GM12865 (cell line): ENCODE measurements at regions not wholly inside any gene's neighbourhood (a gene's known extent, or its start where the extent isn't known, plus 50 kb on each side); places are given as distances from the start of the nearest gene placed in this dataset.
A peak's percentile ranks its signal among the peaks of the same experiment; 100 is the strongest.

ENCODE experiments used
- DNase-seq: peaks from one replicate; pipeline ENCODE4 v3.0.0; 2010; ENCODE audit warnings: low read depth
- H3K4me3 ChIP-seq: 2 replicates; pipeline ENCODE4 v1.5.1; 2011; ENCODE audit warnings: mild to moderate bottlenecking, low read depth, low read length, control low read depth
- CTCF ChIP-seq: IDR thresholded peaks from 2 replicates; pipeline ENCODE4 v1.5.1; 2011; ENCODE audit warnings: low read length, control low read depth, low read depth, inconsistent platforms; ENCODE audit not compliant: insufficient read depth; ENCODE audit errors: missing control alignments

DNA sequence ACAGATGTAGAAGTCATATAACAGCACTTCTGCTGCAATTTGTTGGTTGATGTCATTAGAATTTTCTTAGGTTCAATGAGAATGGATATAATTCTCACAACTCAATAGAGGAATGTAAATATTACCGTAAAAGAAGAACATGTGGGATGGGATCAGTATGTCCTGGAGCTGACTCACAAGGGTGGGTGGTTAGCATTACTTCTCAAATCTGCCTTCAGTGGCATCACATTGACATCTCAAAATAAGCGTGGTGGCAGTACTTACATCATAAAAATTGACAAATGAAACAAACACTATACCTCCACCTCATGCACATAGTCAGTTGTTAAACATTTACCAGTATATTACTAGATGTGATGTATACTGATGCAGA, 1068.0 kb upstream of the CADM2 start:
- no peak overlapping the region for H3K4me3 ChIP-seq
- no peak for DNase-seq
- no peak for TF ChIP-seq CTCF

GRCh38 chr3:83894223-83894622, 1064.6 kb upstream of the CADM2 start:
- TF ChIP-seq CTCF = no peak
- DNase-seq = no peak
- no peak overlapping the region for H3K4me3 ChIP-seq

DNA sequence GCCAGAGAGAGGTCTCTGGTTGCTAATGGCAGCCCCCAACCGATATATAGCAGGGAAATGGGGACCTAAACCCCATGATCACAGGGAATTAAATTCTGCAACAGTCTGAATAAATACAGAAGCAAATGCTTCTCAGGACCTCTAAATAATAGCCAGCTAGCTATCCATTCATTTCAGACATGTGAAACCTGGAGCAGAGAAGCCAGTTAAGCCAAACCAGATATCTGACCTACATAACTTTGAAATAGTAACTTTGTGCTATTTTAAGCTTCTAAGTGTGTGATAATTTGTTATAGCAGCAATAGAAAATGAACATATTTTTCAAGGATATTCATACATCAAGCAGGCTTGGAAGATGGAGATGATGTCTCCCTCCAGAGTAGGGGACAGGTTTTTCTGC, 1062.9 kb upstream of the CADM2 start:
- H3K4me3 ChIP-seq = no peak overlapping the region
- TF ChIP-seq CTCF = no peak
- DNase-seq = no peak

DNA sequence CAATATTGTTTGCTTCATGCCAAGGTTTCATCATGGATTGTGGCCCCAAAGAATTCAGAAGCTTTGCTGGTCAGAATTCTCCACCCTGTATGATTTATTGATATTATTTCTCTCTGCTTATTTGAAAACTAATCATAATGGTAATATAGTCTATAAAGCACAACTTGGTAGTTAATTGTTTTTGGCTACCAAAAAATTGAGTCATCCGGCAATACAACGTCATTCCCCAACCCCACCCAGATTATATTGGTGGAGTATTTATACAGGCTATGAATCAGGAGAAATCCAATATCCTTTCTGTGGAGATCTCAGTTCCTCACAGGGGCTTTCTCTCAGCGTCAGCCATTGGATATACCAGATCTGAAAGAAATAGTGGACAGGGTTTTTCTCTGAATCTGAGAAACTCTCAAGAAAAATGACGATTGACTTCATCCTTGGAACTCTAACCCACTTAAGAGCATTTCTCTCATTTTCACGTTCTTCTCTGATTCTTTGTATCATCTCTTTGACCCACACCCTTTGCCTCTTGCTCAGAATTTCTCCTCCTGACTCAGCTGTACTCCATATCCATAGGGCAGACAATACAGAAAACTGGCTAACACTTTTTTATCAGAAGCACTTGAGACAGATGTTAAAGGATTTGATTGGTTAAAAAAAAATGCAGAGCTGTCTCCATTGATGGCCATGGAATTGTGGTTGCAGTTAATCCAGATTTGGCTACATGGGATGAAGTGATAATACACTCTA, 1055.8 kb upstream of the CADM2 start:
- TF ChIP-seq CTCF = no peak
- no peak overlapping the region for H3K4me3 ChIP-seq
- DNase-seq = no peak

GRCh38 chr3:83913381-83913780, 1045.4 kb upstream of the CADM2 start:
- no peak overlapping the region for H3K4me3 ChIP-seq
- TF ChIP-seq CTCF = no peak
- no peak for DNase-seq

DNA sequence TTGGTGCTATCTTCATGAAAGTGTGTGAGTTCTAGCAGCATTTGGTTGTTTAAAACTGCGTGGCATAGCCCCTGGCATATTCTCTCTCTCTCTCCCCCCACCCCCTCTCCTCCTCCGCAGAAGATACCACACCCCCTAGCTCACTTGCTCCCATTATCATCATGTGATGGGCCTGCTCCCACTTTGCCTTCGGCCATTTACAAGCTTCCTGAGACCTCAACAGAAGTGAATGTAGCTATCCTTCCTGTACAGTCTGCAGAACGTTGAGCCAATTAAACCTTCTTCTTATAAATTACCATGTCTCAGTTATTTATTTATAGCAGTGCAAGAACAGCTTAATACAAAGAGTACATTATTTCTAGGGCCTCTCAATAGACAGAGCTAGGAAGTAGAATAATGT, 1032.5 kb upstream of the CADM2 start:
- no peak overlapping the region for H3K4me3 ChIP-seq
- DNase-seq = no peak
- TF ChIP-seq CTCF = no peak

- H3K4me3 ChIP-seq = no peak overlapping the region
- DNase-seq = peak; percentile 50
- peak; percentile 40 for TF ChIP-seq CTCF
Measured at GRCh38 chr3:83928391-83928790, 1030.4 kb upstream of the CADM2 start.
